ENCODE measurements at regions not wholly inside any gene's neighbourhood (a gene's known extent, or its start where the extent isn't known, plus 50 kb on each side); places are given as distances from the start of the nearest gene placed in this dataset.

DNA sequence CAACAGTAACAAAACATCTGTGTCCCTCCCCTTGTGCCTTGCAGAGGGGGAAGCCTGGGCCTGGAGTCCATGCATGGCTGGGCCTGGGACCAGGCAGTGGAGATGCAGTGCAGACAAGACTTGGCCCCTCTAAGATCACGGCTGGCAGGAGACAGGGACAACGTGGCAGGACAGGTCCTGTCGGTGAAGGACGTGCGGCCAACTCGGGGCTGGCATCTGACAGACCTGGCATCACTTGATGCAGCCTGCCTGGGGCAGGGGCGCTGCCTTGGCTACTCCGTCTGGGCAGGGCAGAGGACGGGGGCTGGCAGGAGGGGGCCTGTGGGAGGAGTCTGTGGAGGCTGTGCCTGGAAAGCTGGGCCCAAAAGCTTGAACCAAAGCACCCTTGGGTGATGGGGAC is 112.1 kb downstream of the CPZ start:
- no peak for ATAC-seq
- intact Hi-C loops (cut with DNase I): no loop called here
- Histone ChIP-seq H3K36me3 (no peaks in the 10 kb centered on the region), H3K9me3 (no peaks in the 10 kb centered on the region), H3K4me1 (no peaks in the 10 kb centered on the region), H3K4me3 (no peak overlapping the region), H3K27ac (no peak overlapping the region), H3K27me3 (peaks cover 2 to 91% (median 18%) of the 10 kb centered on the region in 9 donors)
- WGBS, 4 donors: 79 to 89% (median 86%) methylated on average over 9 of the region's 9 CpGs
- TF ChIP-seq, protein P1, sequence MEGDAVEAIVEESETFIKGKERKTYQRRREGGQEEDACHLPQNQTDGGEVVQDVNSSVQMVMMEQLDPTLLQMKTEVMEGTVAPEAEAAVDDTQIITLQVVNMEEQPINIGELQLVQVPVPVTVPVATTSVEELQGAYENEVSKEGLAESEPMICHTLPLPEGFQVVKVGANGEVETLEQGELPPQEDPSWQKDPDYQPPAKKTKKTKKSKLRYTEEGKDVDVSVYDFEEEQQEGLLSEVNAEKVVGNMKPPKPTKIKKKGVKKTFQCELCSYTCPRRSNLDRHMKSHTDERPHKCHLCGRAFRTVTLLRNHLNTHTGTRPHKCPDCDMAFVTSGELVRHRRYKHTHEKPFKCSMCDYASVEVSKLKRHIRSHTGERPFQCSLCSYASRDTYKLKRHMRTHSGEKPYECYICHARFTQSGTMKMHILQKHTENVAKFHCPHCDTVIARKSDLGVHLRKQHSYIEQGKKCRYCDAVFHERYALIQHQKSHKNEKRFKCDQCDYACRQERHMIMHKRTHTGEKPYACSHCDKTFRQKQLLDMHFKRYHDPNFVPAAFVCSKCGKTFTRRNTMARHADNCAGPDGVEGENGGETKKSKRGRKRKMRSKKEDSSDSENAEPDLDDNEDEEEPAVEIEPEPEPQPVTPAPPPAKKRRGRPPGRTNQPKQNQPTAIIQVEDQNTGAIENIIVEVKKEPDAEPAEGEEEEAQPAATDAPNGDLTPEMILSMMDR (IDR thresholded peaks at IDR 0.05): no peak
- TF ChIP-seq POLR2A (IDR thresholded peaks at IDR 0.05): no peak
- DNase-seq: peak in 1 of 5 donors; percentile 31

DNA sequence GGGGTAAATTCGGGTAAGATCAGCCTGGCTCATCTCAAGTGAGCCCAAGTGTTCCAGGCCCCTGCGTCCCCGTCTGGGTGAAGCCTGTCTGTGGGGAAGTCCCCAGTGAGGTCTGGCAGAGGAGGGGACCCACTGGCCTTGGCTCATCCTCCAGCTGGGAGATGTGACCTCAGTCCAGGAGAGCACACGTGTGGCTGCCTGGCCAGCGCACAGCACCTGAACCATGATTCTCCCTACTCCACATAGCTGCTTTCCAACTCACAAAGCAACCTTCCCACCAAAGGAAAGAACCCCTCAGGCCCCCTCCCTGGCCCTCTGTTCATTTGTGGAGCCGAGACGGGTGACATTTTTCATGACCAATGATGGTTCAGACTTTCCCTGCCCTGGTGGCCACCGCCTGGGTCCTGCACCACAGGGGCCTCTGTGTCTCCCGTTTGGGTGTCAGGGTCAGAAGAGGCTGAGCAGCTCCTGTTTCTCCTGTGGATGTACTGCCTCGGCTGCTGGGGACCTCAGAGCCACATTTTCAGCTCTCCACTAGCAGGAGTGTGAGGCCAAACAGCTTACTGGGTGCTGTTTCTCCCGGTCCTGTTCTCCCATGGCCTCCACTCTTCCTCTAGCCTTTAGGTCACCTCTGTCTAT is 111.4 kb downstream of the CPZ start:
- H3K9me3 ChIP-seq: no peaks in the 10 kb centered on the region
- peaks cover 6 to 95% (median 18%) of the 10 kb centered on the region in 9 donors for H3K27me3 ChIP-seq
- DNase-seq: peak in 1 of 5 donors; percentile 13
- H3K4me3 ChIP-seq: no peak overlapping the region
- 59 to 65% (median 60%) methylated on average over 10 to 11 of the region's 11 CpGs for WGBS, 4 donors
- H3K4me1 ChIP-seq: no peaks in the 10 kb centered on the region
- no peaks in the 10 kb centered on the region for H3K36me3 ChIP-seq
- H3K27ac ChIP-seq: no peak overlapping the region
- TF ChIP-seq, protein P1 (IDR thresholded peaks at IDR 0.05): no peak
- TF ChIP-seq POLR2A (IDR thresholded peaks at IDR 0.05): no peak
- no peak for ATAC-seq
- intact Hi-C loops (cut with DNase I): no loop called here

DNA sequence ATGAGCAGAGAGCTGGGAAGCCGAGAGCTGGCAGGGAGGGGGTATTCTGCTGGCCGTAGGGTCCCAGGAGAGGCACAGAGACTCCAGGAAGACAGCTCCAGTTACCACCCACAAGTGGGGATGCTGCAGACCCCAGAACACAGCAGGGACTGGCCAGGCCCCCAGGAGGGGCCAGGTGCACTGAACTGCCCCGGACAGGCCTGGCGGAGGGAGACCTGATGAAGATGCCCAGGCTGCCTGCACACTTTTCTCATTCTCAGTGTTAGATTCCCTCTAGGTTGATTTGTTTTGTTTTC is 110.8 kb downstream of the CPZ start:
- Histone ChIP-seq H3K4me3 (no peak overlapping the region), H3K27me3 (peaks cover 6 to 94% (median 18%) of the 10 kb centered on the region in 9 donors), H3K36me3 (no peaks in the 10 kb centered on the region), H3K9me3 (no peaks in the 10 kb centered on the region), H3K27ac (no peak overlapping the region), H3K4me1 (no peaks in the 10 kb centered on the region)
- 65 to 81% (median 76%) methylated on average over 4 of the region's 4 CpGs for WGBS, 4 donors
- no peak for DNase-seq
- no peak for ATAC-seq
- intact Hi-C loops (cut with DNase I): no loop called here
- TF ChIP-seq, protein P1 (IDR thresholded peaks at IDR 0.05): no peak
- no peak for TF ChIP-seq POLR2A (IDR thresholded peaks at IDR 0.05)

DNA sequence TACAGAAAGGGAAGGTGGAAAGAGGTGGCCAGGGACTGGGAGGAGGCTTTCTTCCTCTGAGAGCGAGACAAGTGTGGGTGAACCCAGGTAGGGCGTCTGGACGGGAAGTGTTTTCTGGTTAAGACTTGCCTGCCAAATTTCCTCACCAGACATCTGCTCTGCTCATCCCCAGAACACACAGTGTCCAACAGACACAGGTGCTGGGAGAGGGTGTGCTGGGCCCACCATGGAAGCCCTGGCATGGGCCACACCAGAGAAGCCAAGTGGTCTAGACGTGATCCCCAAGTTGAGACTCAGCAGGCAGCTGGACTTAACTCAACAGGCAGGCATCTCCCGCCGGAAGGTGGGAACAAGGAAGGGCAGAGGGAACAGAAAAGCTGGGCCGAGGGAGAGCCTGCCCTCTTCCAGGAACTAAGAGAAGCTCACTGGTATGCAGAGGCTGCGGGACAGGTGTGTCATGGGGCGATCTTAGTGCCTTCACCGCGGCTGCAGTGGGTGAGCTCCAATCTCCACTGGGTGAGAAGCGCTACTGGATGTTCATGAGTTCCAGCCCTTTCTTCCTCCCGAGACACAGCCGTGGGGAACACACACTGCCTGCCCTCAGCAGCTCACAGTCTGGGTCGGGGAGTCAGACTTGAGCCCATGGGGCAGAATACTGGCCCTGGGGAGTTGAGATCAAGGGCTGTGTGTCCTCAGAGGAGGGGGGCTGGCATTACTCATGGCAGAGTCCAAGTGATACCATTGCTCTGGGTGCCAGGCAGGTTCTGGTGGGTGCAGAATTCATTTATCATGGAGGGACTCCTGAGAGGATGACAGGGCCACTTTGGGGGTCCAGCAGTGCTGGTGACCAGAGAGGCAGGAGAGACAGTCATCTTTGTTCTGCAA is 110.2 kb downstream of the CPZ start:
- no peaks in the 10 kb centered on the region for H3K36me3 ChIP-seq
- ATAC-seq: no peak
- H3K4me3 ChIP-seq: no peak overlapping the region
- WGBS, 4 donors: 63 to 76% (median 67%) methylated on average over 14 to 15 of the region's 15 CpGs
- peaks cover 6 to 89% (median 18%) of the 10 kb centered on the region in 9 donors for H3K27me3 ChIP-seq
- DNase-seq: peak in 1 of 5 donors; percentile 16
- no peaks in the 10 kb centered on the region for H3K4me1 ChIP-seq
- intact Hi-C loops (cut with DNase I): no loop called here
- TF ChIP-seq POLR2A (IDR thresholded peaks at IDR 0.05): no peak
- TF ChIP-seq, protein P1 (IDR thresholded peaks at IDR 0.05): no peak
- H3K27ac ChIP-seq: no peak overlapping the region
- H3K9me3 ChIP-seq: peaks cover 0 to 3% (median 0%) of the 10 kb centered on the region in 12 donors
